Stomach smooth muscle (tissue), 2 donors: ENCODE measurements at regions not wholly inside any gene's neighbourhood (a gene's known extent, or its start where the extent isn't known, plus 50 kb on each side); places are given as distances from the start of the nearest gene placed in this dataset.

Experiments used
- H3K27ac ChIP-seq: one replicate; pipeline ENCODE4 v1.7.0; 2013; ENCODE audit warnings: mild to moderate bottlenecking, low read length, inconsistent platforms
- H3K27me3 ChIP-seq, 2 donors: one replicate each; pipeline ENCODE4 v1.7.0; 2013; ENCODE audit warnings: low read length in 2 of 2; ENCODE audit not compliant: insufficient read depth in 2 of 2, control insufficient read depth in 1 of 2
- H3K36me3 ChIP-seq, 2 donors: one replicate each; pipeline ENCODE4 v1.7.0; 2013; ENCODE audit warnings: low read length in 2 of 2; ENCODE audit not compliant: control insufficient read depth in 2 of 2, insufficient read depth in 2 of 2
- H3K4me1 ChIP-seq: one replicate; pipeline ENCODE4 v1.7.0; 2013; ENCODE audit warnings: low read length; ENCODE audit not compliant: control insufficient read depth, insufficient read depth
- H3K4me3 ChIP-seq, 2 donors: one replicate each; pipeline ENCODE4 v1.7.0; 2013; ENCODE audit warnings: low read length in 2 of 2
- H3K9ac ChIP-seq, 2 donors: one replicate each; pipeline ENCODE4 v1.7.0; 2013; ENCODE audit warnings: low read length in 2 of 2, mild to moderate bottlenecking in 1 of 2
- H3K9me3 ChIP-seq, 2 donors: one replicate each; pipeline ENCODE4 v1.7.0; 2013; ENCODE audit warnings: low read length in 2 of 2; ENCODE audit not compliant: control insufficient read depth in 2 of 2
- donor health status: healthy.
- donor health status: Pancreatic carcinoma.

DNA sequence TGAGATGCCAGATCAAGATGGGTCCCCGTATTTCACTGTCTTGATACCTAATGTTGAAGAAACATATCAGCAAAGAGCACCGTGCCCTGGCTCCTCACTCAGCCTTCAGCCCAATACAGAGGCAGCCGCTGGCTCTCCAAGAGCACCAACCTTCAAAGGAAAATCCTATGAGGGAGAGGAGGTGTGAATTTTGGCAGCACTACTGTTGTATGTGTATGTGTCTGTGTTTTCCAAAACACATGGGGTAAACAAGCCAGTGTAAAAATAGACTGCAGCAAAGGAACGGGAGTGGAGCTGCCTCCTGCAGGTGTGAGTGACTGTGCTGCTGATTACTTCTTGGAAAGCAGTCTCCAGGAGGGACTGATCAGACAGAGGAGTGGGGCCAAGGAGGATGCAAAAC is 194.0 kb upstream of the CDH5 start:
- no peak overlapping the region for H3K9ac ChIP-seq
- H3K27ac ChIP-seq: no peak overlapping the region
- no peaks in the 10 kb centered on the region for H3K27me3 ChIP-seq
- no peaks in the 10 kb centered on the region for H3K4me1 ChIP-seq
- H3K4me3 ChIP-seq: no peak overlapping the region
- H3K36me3 ChIP-seq: no peaks in the 10 kb centered on the region
- no peaks in the 10 kb centered on the region for H3K9me3 ChIP-seq

DNA sequence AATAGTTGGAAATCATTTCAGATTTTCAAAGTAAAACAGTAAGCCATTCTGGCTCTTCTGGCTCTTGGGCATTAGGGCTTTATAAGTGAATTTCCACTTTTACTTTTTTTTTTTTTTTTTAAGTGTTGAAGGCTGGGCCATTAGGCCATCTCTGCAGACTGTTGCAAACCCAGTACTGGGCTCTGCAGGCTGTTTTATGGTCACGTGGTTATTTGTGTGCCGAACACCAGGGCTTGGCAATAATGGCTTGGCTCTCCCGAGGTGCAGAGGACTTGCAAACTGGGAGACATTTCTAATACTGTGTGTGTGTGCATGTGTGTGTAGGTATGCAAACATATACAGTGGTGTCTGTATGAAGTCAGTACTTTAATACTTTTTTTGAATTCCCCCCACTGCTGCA is 194.9 kb upstream of the CDH5 start:
- H3K4me1 ChIP-seq: peaks cover under 1% of the 10 kb centered on the region
- H3K36me3 ChIP-seq: no peaks in the 10 kb centered on the region
- no peaks in the 10 kb centered on the region for H3K27me3 ChIP-seq
- H3K9ac ChIP-seq: no peak overlapping the region
- peaks cover 0 to 3% of the 10 kb centered on the region in 2 donors for H3K9me3 ChIP-seq
- H3K27ac ChIP-seq: no peak overlapping the region
- no peak overlapping the region for H3K4me3 ChIP-seq

- no peak overlapping the region for H3K27ac ChIP-seq
Measured at GRCh38 chr16:66170989-66171388, 195.5 kb upstream of the CDH5 start.

GRCh38 chr16:66169817-66170216 is 196.7 kb upstream of the CDH5 start:
- Histone ChIP-seq H3K27me3 (no peaks in the 10 kb centered on the region), H3K27ac (no peak overlapping the region), H3K9me3 (peaks cover 0 to 3% of the 10 kb centered on the region in 2 donors), H3K9ac (no peak overlapping the region), H3K36me3 (no peaks in the 10 kb centered on the region), H3K4me3 (no peak overlapping the region), H3K4me1 (peaks cover 6% of the 10 kb centered on the region)

More at GRCh38 chr16:66170989-66171388, 195.5 kb upstream of the CDH5 start:
- Histone ChIP-seq H3K36me3 (no peaks in the 10 kb centered on the region), H3K4me3 (no peak overlapping the region), H3K9ac (no peak overlapping the region), H3K4me1 (peaks cover 6% of the 10 kb centered on the region), H3K9me3 (peaks cover 0 to 3% of the 10 kb centered on the region in 2 donors), H3K27me3 (no peaks in the 10 kb centered on the region)

- H3K4me1 ChIP-seq: peaks cover 6% of the 10 kb centered on the region
- H3K27ac ChIP-seq: no peak overlapping the region
- peaks cover 0 to 3% of the 10 kb centered on the region in 2 donors for H3K27me3 ChIP-seq
- H3K9me3 ChIP-seq: peaks cover 0 to 3% of the 10 kb centered on the region in 2 donors
- H3K9ac ChIP-seq: no peak overlapping the region
- no peaks in the 10 kb centered on the region for H3K36me3 ChIP-seq
- H3K4me3 ChIP-seq: no peak overlapping the region
Measured at GRCh38 chr16:66168777-66169176, 197.7 kb upstream of the CDH5 start.

DNA sequence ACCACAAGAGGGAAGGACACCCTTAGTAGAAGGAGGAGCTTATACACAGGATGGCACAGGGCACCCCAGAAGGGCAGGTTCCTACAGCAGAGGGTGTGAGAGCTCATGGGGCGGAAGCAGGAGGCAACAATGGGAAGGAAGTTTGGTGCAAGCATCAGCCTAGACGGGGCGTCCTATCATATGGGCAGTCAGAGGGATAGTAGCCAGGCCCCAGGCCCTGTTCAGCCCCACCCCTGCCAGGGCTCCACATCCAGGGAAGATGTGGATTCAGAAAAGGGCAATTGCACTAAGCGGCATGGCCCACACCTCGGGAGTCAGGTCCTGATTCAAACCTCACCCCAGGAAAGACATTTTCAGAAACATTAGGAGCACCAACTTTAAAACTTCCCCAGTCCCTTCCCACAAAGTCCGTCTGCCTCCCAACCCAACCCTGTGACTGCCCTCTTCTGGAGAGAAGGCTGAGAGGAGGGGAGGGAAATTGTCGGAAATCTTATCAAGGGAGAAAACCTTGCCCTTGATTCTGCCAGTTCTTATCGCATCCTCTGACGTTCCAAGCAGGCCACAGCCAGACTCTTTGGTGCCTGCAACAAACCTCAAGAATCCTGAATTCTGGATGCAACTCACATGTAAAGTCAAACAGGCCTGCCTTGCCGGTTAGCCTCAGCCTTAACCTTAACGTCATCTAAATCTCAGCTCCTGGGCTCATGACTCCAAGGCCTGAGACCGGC is 198.8 kb upstream of the CDH5 start:
- H3K36me3 ChIP-seq: no peaks in the 10 kb centered on the region
- peaks cover 0 to 3% of the 10 kb centered on the region in 2 donors for H3K27me3 ChIP-seq
- peaks cover 0 to 3% of the 10 kb centered on the region in 2 donors for H3K9me3 ChIP-seq
- H3K4me3 ChIP-seq: no peak overlapping the region
- H3K27ac ChIP-seq: no peak overlapping the region
- H3K9ac ChIP-seq: no peak overlapping the region
- H3K4me1 ChIP-seq: peaks cover 6% of the 10 kb centered on the region

- Histone ChIP-seq H3K9ac (no peak overlapping the region), H3K9me3 (peaks cover 0 to 3% of the 10 kb centered on the region in 2 donors), H3K36me3 (no peaks in the 10 kb centered on the region), H3K27me3 (peaks cover 0 to 3% of the 10 kb centered on the region in 2 donors), H3K4me1 (peaks cover 6% of the 10 kb centered on the region), H3K4me3 (no peak overlapping the region), H3K27ac (no peak overlapping the region)
Measured at GRCh38 chr16:66166490-66166889, 200.0 kb upstream of the CDH5 start.

- Histone ChIP-seq H3K9me3 (peaks cover 0 to 3% of the 10 kb centered on the region in 2 donors), H3K27ac (no peak overlapping the region), H3K4me3 (no peak overlapping the region), H3K9ac (no peak overlapping the region), H3K27me3 (peaks cover 0 to 3% of the 10 kb centered on the region in 2 donors), H3K4me1 (peaks cover 6% of the 10 kb centered on the region), H3K36me3 (no peaks in the 10 kb centered on the region)
Measured at GRCh38 chr16:66165879-66166278, 200.6 kb upstream of the CDH5 start.

DNA sequence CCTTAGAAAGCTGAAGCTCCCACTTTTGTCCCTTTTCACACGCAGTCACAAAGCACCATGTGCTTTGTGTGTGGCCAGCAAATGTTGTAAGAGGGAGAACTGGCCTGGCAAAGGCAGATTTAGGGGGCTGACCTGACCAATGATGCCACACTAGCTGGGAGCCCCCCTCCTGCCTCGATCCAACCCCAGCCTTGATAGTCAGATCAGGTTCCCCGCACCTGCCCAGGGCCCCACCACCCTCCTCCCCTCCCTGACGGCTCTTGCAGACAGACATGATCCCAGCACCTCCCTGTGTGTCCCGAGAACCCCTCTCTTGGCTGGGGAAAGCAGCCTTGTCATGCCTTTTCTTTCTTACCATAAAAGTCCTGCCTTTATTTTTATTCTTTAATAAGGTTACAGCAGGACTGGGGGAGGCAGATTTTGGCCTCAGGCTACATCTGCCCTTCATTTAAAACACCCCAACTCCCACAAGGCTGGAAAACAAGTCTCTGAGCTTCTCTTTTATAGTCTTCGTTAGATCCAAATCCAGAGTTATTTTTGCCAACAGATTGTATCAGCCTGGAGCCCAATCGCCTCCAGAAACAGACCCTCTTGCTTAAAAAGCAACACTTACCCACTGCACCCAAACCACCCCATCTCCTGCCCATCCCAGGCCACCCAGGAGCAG is 201.8 kb upstream of the CDH5 start:
- peaks cover 6% of the 10 kb centered on the region for H3K4me1 ChIP-seq
- H3K9me3 ChIP-seq: peaks cover 0 to 3% of the 10 kb centered on the region in 2 donors
- H3K4me3 ChIP-seq: no peak overlapping the region
- H3K27me3 ChIP-seq: peaks cover 0 to 3% of the 10 kb centered on the region in 2 donors
- no peak overlapping the region for H3K27ac ChIP-seq
- no peak overlapping the region for H3K9ac ChIP-seq
- H3K36me3 ChIP-seq: no peaks in the 10 kb centered on the region

DNA sequence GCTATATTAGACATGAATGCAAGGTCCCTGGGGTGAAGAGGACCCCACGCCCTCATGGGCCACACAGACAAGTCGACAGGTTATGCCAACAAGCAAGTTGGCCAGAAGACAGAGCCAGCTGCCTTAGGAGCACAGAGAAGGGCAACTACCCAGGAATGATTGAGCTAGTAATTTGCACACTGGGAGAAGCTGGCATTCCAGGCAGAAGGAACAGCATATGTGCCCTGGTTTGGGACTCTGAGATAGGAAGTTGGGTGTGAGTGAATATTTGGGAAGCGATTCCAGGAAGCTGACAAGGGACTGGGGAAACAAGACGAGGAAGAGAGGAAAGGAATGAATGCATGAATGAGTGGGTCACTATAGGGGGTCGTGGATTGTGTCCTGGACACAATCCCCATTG is 203.7 kb upstream of the CDH5 start:
- Histone ChIP-seq H3K27ac (no peak overlapping the region), H3K4me1 (peaks cover 6% of the 10 kb centered on the region), H3K9ac (no peak overlapping the region), H3K27me3 (peaks cover 0 to 3% of the 10 kb centered on the region in 2 donors), H3K9me3 (peaks cover 0 to 3% of the 10 kb centered on the region in 2 donors), H3K4me3 (no peak overlapping the region), H3K36me3 (no peaks in the 10 kb centered on the region)

GRCh38 chr16:66161942-66162341 is 204.5 kb upstream of the CDH5 start:
- Histone ChIP-seq H3K4me1 (peaks cover 6% of the 10 kb centered on the region), H3K9ac (no peak overlapping the region), H3K4me3 (no peak overlapping the region), H3K9me3 (peaks cover 0 to 2% of the 10 kb centered on the region in 2 donors), H3K27me3 (peaks cover 0 to 3% of the 10 kb centered on the region in 2 donors), H3K36me3 (no peaks in the 10 kb centered on the region), H3K27ac (no peak overlapping the region)
